ENCODE measurements at regions not wholly inside any gene's neighbourhood (a gene's known extent, or its start where the extent isn't known, plus 50 kb on each side); places are given as distances from the start of the nearest gene placed in this dataset.

GRCh38 chr1:198809247-198809646 lies 170.4 kb downstream of the PTPRC start:
- H3K27ac ChIP-seq (ENCODE audit: low read depth, low read length): no peak overlapping the region

GRCh38 chr1:198811449-198811848 lies 172.6 kb downstream of the PTPRC start:
- POLR2A ChIA-PET: no interaction called here
- H3K4me3 ChIP-seq (ENCODE audit: low read length): no peak overlapping the region
- CTCF ChIA-PET: no interaction called here

More at GRCh38 chr1:198809247-198809646, 170.4 kb downstream of the PTPRC start:
- Histone ChIP-seq H3K9me3 (ENCODE audit: low read length) (no peaks in the 10 kb centered on the region), H3K36me3 (ENCODE audit: insufficient read depth, low read length) (no peaks in the 10 kb centered on the region), H3K4me1 (ENCODE audit: insufficient read depth, low read length) (no peaks in the 10 kb centered on the region), H3K4me3 (ENCODE audit: low read length) (no peak overlapping the region), H3K27me3 (ENCODE audit: insufficient read depth, low read length, poor library complexity, severe bottlenecking) (no peaks in the 10 kb centered on the region)
- ChIA-PET POLR2A (no interaction called here), CTCF (no interaction called here)
- no peak overlapping the region for H3K27ac Mint-ChIP-seq
- DNase-seq: no peak
- H3K4me3 Mint-ChIP-seq: no peak overlapping the region
- no peaks in the 10 kb centered on the region for H3K4me1 Mint-ChIP-seq
- peaks cover 0 to 25% (median 2%) of the 10 kb centered on the region in 3 donors for H3K36me3 Mint-ChIP-seq
- H3K27me3 Mint-ChIP-seq: no peaks in the 10 kb centered on the region
- H3K9me3 Mint-ChIP-seq: peaks cover 8 to 15% (median 11%) of the 10 kb centered on the region in 5 donors

GRCh38 chr1:198823626-198824025 lies 184.8 kb downstream of the PTPRC start:
- Histone ChIP-seq H3K4me3 (ENCODE audit: low read length) (no peak overlapping the region), H3K27me3 (ENCODE audit: insufficient read depth, low read length, poor library complexity, severe bottlenecking) (no peaks in the 10 kb centered on the region), H3K9me3 (ENCODE audit: low read length) (no peaks in the 10 kb centered on the region), H3K4me1 (ENCODE audit: insufficient read depth, low read length) (no peaks in the 10 kb centered on the region), H3K27ac (ENCODE audit: low read depth, low read length) (no peak overlapping the region), H3K36me3 (ENCODE audit: insufficient read depth, low read length) (no peaks in the 10 kb centered on the region)
- DNase-seq: no peak
- Mint-ChIP-seq H3K4me1 (no peaks in the 10 kb centered on the region), H3K9me3 (peaks cover 0 to 2% (median 0%) of the 10 kb centered on the region in 5 donors), H3K4me3 (no peak overlapping the region), H3K27ac (no peak overlapping the region), H3K27me3 (peaks cover 0 to 2% of the 10 kb centered on the region in 2 donors), H3K36me3 (no peaks in the 10 kb centered on the region)
- POLR2A ChIA-PET: no interaction called here
- CTCF ChIA-PET: no interaction called here

More at GRCh38 chr1:198811449-198811848, 172.6 kb downstream of the PTPRC start:
- Mint-ChIP-seq H3K27ac (no peak overlapping the region), H3K9me3 (peaks cover 20 to 33% (median 30%) of the 10 kb centered on the region in 5 donors), H3K4me1 (no peaks in the 10 kb centered on the region), H3K27me3 (no peaks in the 10 kb centered on the region), H3K4me3 (no peak overlapping the region), H3K36me3 (peaks cover 1 to 38% (median 2%) of the 10 kb centered on the region in 3 donors)
- Histone ChIP-seq H3K27ac (ENCODE audit: low read depth, low read length) (no peak overlapping the region), H3K36me3 (ENCODE audit: insufficient read depth, low read length) (no peaks in the 10 kb centered on the region), H3K27me3 (ENCODE audit: insufficient read depth, low read length, poor library complexity, severe bottlenecking) (no peaks in the 10 kb centered on the region), H3K9me3 (ENCODE audit: low read length) (no peaks in the 10 kb centered on the region), H3K4me1 (ENCODE audit: insufficient read depth, low read length) (no peaks in the 10 kb centered on the region)
- no peak for DNase-seq

GRCh38 chr1:198825254-198825653 lies 186.4 kb downstream of the PTPRC start:
- Histone ChIP-seq H3K4me1 (ENCODE audit: insufficient read depth, low read length) (no peaks in the 10 kb centered on the region), H3K9me3 (ENCODE audit: low read length) (no peaks in the 10 kb centered on the region), H3K4me3 (ENCODE audit: low read length) (no peak overlapping the region), H3K27ac (ENCODE audit: low read depth, low read length) (no peak overlapping the region), H3K36me3 (ENCODE audit: insufficient read depth, low read length) (no peaks in the 10 kb centered on the region), H3K27me3 (ENCODE audit: insufficient read depth, low read length, poor library complexity, severe bottlenecking) (no peaks in the 10 kb centered on the region)
- ChIA-PET POLR2A (no interaction called here), CTCF (no interaction called here)
- Mint-ChIP-seq H3K9me3 (peaks cover 0 to 2% (median 0%) of the 10 kb centered on the region in 5 donors), H3K27me3 (peaks cover 0 to 2% of the 10 kb centered on the region in 2 donors), H3K27ac (no peak overlapping the region), H3K36me3 (no peaks in the 10 kb centered on the region), H3K4me1 (no peaks in the 10 kb centered on the region), H3K4me3 (no peak overlapping the region)
- DNase-seq: no peak

GRCh38 chr1:198829356-198829755 lies 190.5 kb downstream of the PTPRC start:
- H3K27me3 Mint-ChIP-seq: peaks cover 0 to 4% of the 10 kb centered on the region in 2 donors
- H3K36me3 Mint-ChIP-seq: no peaks in the 10 kb centered on the region
- Histone ChIP-seq H3K9me3 (ENCODE audit: low read length) (no peaks in the 10 kb centered on the region), H3K36me3 (ENCODE audit: insufficient read depth, low read length) (no peaks in the 10 kb centered on the region), H3K4me3 (ENCODE audit: low read length) (no peak overlapping the region), H3K4me1 (ENCODE audit: insufficient read depth, low read length) (no peaks in the 10 kb centered on the region), H3K27ac (ENCODE audit: low read depth, low read length) (no peak overlapping the region), H3K27me3 (ENCODE audit: insufficient read depth, low read length, poor library complexity, severe bottlenecking) (no peaks in the 10 kb centered on the region)
- no peaks in the 10 kb centered on the region for H3K4me1 Mint-ChIP-seq
- POLR2A ChIA-PET: no interaction called here
- H3K4me3 Mint-ChIP-seq: no peak overlapping the region
- H3K9me3 Mint-ChIP-seq: peaks cover 0 to 2% (median 0%) of the 10 kb centered on the region in 5 donors
- CTCF ChIA-PET: no interaction called here
- DNase-seq: no peak
- H3K27ac Mint-ChIP-seq: no peak overlapping the region

GRCh38 chr1:198829944-198830343 lies 191.1 kb downstream of the PTPRC start:
- H3K9me3 ChIP-seq (ENCODE audit: low read length): no peaks in the 10 kb centered on the region
- H3K27me3 Mint-ChIP-seq: peaks cover 0 to 4% of the 10 kb centered on the region in 2 donors
- no peak for DNase-seq
- H3K27ac Mint-ChIP-seq: no peak overlapping the region
- POLR2A ChIA-PET: no interaction called here
- H3K27ac ChIP-seq (ENCODE audit: low read depth, low read length): no peak overlapping the region
- H3K4me1 ChIP-seq (ENCODE audit: insufficient read depth, low read length): no peaks in the 10 kb centered on the region
- H3K9me3 Mint-ChIP-seq: peaks cover 0 to 2% (median 0%) of the 10 kb centered on the region in 5 donors
- CTCF ChIA-PET: no interaction called here
- no peaks in the 10 kb centered on the region for H3K4me1 Mint-ChIP-seq
- H3K4me3 ChIP-seq (ENCODE audit: low read length): no peak overlapping the region
- no peaks in the 10 kb centered on the region for H3K27me3 ChIP-seq (ENCODE audit: insufficient read depth, low read length, poor library complexity, severe bottlenecking)
- no peak overlapping the region for H3K4me3 Mint-ChIP-seq
- H3K36me3 ChIP-seq (ENCODE audit: insufficient read depth, low read length): no peaks in the 10 kb centered on the region
- H3K36me3 Mint-ChIP-seq: no peaks in the 10 kb centered on the region

- peaks cover 0 to 2% (median 0%) of the 10 kb centered on the region in 5 donors for H3K9me3 Mint-ChIP-seq
These were observed 191.6 kb downstream of the PTPRC start for GRCh38 chr1:198830412-198830811.

GRCh38 chr1:198833706-198834503 lies 195.1 kb downstream of the PTPRC start:
- Histone ChIP-seq H3K27ac (ENCODE audit: low read depth, low read length) (no peak overlapping the region), H3K27me3 (ENCODE audit: insufficient read depth, low read length, poor library complexity, severe bottlenecking) (no peaks in the 10 kb centered on the region), H3K9me3 (ENCODE audit: low read length) (no peaks in the 10 kb centered on the region), H3K36me3 (ENCODE audit: insufficient read depth, low read length) (no peaks in the 10 kb centered on the region), H3K4me3 (ENCODE audit: low read length) (no peak overlapping the region), H3K4me1 (ENCODE audit: insufficient read depth, low read length) (no peaks in the 10 kb centered on the region)
- H3K36me3 Mint-ChIP-seq: no peaks in the 10 kb centered on the region
- no peak overlapping the region for H3K4me3 Mint-ChIP-seq
- peaks cover 0 to 2% of the 10 kb centered on the region in 2 donors for H3K27me3 Mint-ChIP-seq
- no peaks in the 10 kb centered on the region for H3K4me1 Mint-ChIP-seq
- no peak for DNase-seq
- ChIA-PET CTCF (no interaction called here), POLR2A (no interaction called here)
- H3K9me3 Mint-ChIP-seq: no peaks in the 10 kb centered on the region
- no peak overlapping the region for H3K27ac Mint-ChIP-seq

More at GRCh38 chr1:198830412-198830811, 191.6 kb downstream of the PTPRC start:
- no peaks in the 10 kb centered on the region for H3K36me3 Mint-ChIP-seq
- no peaks in the 10 kb centered on the region for H3K36me3 ChIP-seq (ENCODE audit: insufficient read depth, low read length)
- H3K27ac ChIP-seq (ENCODE audit: low read depth, low read length): no peak overlapping the region
- no peak for DNase-seq
- H3K27ac Mint-ChIP-seq: peak overlapping the region in 1 of 8 donors; percentile 28
- CTCF ChIA-PET: no interaction called here
- no peak overlapping the region for H3K4me3 ChIP-seq (ENCODE audit: low read length)
- no peak overlapping the region for H3K4me3 Mint-ChIP-seq
- peaks cover 0 to 4% of the 10 kb centered on the region in 2 donors for H3K27me3 Mint-ChIP-seq
- POLR2A ChIA-PET: no interaction called here
- H3K27me3 ChIP-seq (ENCODE audit: insufficient read depth, low read length, poor library complexity, severe bottlenecking): no peaks in the 10 kb centered on the region
- H3K9me3 ChIP-seq (ENCODE audit: low read length): no peaks in the 10 kb centered on the region
- H3K4me1 ChIP-seq (ENCODE audit: insufficient read depth, low read length): no peaks in the 10 kb centered on the region
- H3K4me1 Mint-ChIP-seq: no peaks in the 10 kb centered on the region

Data from CD8-positive, alpha-beta memory T cell (primary cell).